Right atrium auricular region (tissue), 2 donors: ENCODE measurements at regions not wholly inside any gene's neighbourhood (a gene's known extent, or its start where the extent isn't known, plus 50 kb on each side); places are given as distances from the start of the nearest gene placed in this dataset.
"Not testable (repeated sequence)": the region's sequence is repeated elsewhere in the genome, so short reads cannot be mapped to it uniquely, and the experiment has no call there.

Experiments
- DNase-seq: peaks from one replicate; pipeline ENCODE4 v3.0.0-alpha.2; 2019; ENCODE audit warnings: low spot score
- H3K27ac ChIP-seq, 2 donors: fragments of 200-600 bp; sonication (generic); 1 replicate in 1 of 2; 2 replicates in 1 of 2; pipeline ENCODE4 v1.5.1; 2016 to 2019
- H3K27me3 ChIP-seq, 2 donors: fragments of 200-600 bp; sonication (generic); one replicate each; pipeline versions ENCODE4 v1.5.1 to v1.6.0; 2017 to 2019
- H3K36me3 ChIP-seq: fragments of 200-600 bp; sonication (generic); one replicate; pipeline ENCODE4 v1.5.1; 2016
- H3K4me1 ChIP-seq, 2 donors: fragments of 200-600 bp; sonication (generic); one replicate each; pipeline versions ENCODE4 v1.5.1 to v1.6.0; 2017 to 2019
- H3K4me3 ChIP-seq, 2 donors: fragments of 200-600 bp; sonication (generic); 1 replicate in 1 of 2; 2 replicates in 1 of 2; pipeline ENCODE4 v1.5.1; 2017 to 2019; ENCODE audit warnings: mild to moderate bottlenecking in 1 of 2, moderate library complexity in 1 of 2
- H3K9me3 ChIP-seq, 2 donors: fragments of 200-600 bp; sonication (generic); one replicate each; pipeline ENCODE4 v1.5.1; 2019
- TF ChIP-seq, protein P1 (sequence below), 2 donors: fragments of 200-600 bp; sonication (generic); IDR thresholded peaks; one replicate each; pipeline ENCODE4 v1.5.1; 2019; ENCODE audit warnings: antibody characterized with exemption in 2 of 2

DNA sequence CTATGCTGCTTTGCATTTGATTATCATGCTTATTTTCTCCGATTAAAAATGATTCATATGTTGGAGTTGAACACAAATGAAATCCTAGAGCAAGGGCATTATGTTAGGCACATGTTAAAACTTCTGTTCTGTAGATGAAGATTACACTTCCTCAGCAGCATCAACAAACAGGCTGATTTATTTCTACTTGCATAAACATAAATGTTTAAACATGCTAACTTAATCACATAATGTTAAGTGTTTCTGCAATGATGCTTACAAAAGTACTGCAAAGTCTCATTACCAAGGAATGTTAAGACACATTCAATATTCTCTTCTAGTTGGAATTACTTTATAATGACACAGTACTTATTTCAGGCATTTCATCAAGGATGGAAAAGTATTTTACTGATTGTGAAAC lies 770.8 kb downstream of the ANKRD7 start:
- Histone ChIP-seq H3K27me3 (no peaks in the 10 kb centered on the region), H3K9me3 (no peaks in the 10 kb centered on the region), H3K27ac (no peak overlapping the region), H3K4me1 (no peaks in the 10 kb centered on the region), H3K4me3 (no peak overlapping the region), H3K36me3 (no peaks in the 10 kb centered on the region)
- no peak for DNase-seq
- TF ChIP-seq, protein P1, sequence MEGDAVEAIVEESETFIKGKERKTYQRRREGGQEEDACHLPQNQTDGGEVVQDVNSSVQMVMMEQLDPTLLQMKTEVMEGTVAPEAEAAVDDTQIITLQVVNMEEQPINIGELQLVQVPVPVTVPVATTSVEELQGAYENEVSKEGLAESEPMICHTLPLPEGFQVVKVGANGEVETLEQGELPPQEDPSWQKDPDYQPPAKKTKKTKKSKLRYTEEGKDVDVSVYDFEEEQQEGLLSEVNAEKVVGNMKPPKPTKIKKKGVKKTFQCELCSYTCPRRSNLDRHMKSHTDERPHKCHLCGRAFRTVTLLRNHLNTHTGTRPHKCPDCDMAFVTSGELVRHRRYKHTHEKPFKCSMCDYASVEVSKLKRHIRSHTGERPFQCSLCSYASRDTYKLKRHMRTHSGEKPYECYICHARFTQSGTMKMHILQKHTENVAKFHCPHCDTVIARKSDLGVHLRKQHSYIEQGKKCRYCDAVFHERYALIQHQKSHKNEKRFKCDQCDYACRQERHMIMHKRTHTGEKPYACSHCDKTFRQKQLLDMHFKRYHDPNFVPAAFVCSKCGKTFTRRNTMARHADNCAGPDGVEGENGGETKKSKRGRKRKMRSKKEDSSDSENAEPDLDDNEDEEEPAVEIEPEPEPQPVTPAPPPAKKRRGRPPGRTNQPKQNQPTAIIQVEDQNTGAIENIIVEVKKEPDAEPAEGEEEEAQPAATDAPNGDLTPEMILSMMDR (IDR thresholded peaks at IDR 0.05), result no peak

DNA sequence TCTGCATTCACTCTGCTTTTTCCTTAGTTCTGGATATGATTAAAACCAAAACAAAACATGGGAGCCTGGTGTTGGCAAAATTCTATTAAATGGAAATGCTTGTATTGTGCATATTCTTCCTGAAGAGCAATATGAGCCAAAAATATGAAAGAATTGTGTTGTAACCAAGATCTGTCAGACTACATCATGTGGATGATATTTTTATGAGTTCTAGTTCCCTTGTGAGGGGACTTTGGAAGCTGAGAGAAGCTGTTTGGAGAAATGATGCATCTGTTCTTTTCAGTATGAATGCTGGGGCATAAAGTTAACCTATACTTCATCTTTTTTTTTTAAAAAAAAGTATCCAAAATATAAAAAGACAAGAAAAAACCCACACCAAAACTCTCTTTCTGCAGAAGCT lies 782.7 kb downstream of the ANKRD7 start:
- no peak overlapping the region for H3K27ac ChIP-seq
- DNase-seq, result no peak
- TF ChIP-seq, protein P1 (IDR thresholded peaks at IDR 0.05), result no peak
- H3K4me1 ChIP-seq, result no peaks in the 10 kb centered on the region
- H3K27me3 ChIP-seq, result no peaks in the 10 kb centered on the region
- H3K36me3 ChIP-seq, result no peaks in the 10 kb centered on the region
- no peaks in the 10 kb centered on the region for H3K9me3 ChIP-seq
- no peak overlapping the region for H3K4me3 ChIP-seq

DNA sequence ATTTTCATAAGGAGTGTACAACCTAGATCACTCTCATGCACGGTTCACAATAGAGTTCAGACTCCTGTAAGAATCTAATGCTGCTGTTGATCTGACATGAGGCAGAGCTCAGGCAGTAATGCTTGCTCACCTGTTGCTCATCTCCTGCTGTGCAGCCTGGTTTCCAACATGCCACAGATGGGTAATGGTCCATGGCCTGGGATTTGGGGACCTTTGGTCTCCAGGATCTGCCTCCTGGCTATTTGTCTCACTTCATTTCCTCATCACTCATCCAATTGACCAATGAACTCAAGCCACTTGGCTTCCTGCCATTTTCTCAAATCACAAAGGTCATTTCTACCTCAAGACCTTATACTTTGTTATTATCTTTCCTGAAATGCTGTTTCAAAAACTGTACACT lies 786.1 kb downstream of the ANKRD7 start:
- TF ChIP-seq, protein P1 (IDR thresholded peaks at IDR 0.05), result no peak
- no peaks in the 10 kb centered on the region for H3K4me1 ChIP-seq
- H3K27me3 ChIP-seq, result no peaks in the 10 kb centered on the region
- H3K4me3 ChIP-seq, result no peak overlapping the region
- H3K27ac ChIP-seq, result no peak overlapping the region
- no peaks in the 10 kb centered on the region for H3K9me3 ChIP-seq
- no peak for DNase-seq
- no peaks in the 10 kb centered on the region for H3K36me3 ChIP-seq

DNA sequence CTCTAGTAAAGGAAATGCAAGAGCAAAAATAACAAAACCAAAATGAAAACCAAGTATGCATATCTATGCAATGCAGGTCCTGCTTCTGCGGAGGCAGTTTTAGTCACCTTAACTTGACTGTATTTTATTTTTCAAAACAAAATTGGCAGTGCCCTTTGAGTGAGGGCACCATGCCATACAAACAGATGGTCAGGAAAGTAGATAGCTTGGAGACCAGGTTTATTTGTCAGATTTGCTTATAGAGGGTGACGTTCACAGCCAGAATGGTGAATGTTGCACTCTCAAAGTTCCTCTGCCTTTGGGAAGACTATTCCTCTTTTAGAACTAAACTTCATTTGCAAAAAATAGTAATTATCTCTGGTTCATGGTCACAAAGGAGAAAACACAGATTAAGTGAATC lies 801.9 kb downstream of the ANKRD7 start:
- no peak for DNase-seq
- H3K27me3 ChIP-seq, result no peaks in the 10 kb centered on the region
- no peak overlapping the region for H3K27ac ChIP-seq
- no peaks in the 10 kb centered on the region for H3K4me1 ChIP-seq
- TF ChIP-seq, protein P1 (IDR thresholded peaks at IDR 0.05), result no peak
- no peaks in the 10 kb centered on the region for H3K36me3 ChIP-seq
- peaks cover 6 to 17% of the 10 kb centered on the region in 2 donors for H3K9me3 ChIP-seq
- H3K4me3 ChIP-seq, result no peak overlapping the region

DNA sequence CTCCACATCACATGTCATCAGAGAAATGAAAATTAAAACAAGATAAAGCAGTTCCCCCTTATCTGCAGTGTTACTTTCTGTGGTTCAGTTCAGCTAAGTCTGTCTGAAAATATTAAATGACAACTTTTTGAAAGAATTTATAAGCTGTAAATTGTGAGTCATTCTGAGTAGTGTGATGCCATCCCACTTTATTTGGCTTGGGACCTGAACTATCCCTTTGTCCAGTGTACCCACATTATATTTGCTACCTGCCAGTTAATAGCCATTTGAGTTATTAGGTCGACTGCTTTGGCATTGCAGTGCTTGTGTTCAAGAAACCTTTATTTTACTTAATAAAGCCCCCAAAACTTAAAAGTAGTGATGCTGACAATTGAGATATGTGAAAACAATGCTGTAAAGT lies 804.2 kb downstream of the ANKRD7 start:
- Histone ChIP-seq H3K4me1 (no peaks in the 10 kb centered on the region), H3K27ac (no peak overlapping the region), H3K9me3 (peaks cover 0 to 4% of the 10 kb centered on the region in 2 donors), H3K27me3 (no peaks in the 10 kb centered on the region), H3K4me3 (no peak overlapping the region), H3K36me3 (no peaks in the 10 kb centered on the region)
- no peak for DNase-seq
- TF ChIP-seq, protein P1 (IDR thresholded peaks at IDR 0.05), result no peak

DNA sequence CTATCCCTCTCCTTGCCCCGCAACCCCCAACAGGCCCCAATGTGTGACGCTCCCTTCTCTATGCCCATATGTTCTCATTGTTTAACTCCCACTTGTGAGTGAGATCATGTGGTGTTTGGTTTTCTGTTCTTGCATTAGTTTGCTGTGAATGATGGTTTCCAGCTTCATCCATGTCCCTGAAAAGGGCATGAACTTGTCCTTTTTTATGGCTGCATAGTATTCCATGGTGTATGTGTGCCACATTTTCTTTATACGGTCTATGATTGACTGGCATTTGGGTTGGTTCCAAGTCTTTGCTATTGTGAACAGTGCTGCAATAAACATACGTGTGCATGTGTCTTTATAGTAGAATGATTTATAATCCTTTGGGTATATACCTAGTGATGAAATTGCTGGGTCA lies 807.6 kb downstream of the ANKRD7 start:
- not testable (repeated sequence) for H3K4me1 ChIP-seq, H3K27ac ChIP-seq, H3K27me3 ChIP-seq, H3K36me3 ChIP-seq, DNase-seq, H3K9me3 ChIP-seq, H3K4me3 ChIP-seq
